HL-60 (cell line): ENCODE measurements at regions not wholly inside any gene's neighbourhood (a gene's known extent, or its start where the extent isn't known, plus 50 kb on each side); places are given as distances from the start of the nearest gene placed in this dataset.

Source experiments
- CTCF ChIP-seq: IDR thresholded peaks from one replicate; pipeline ENCODE4 v1.5.1; 2011; ENCODE audit warnings: low read length, control low read depth, inconsistent platforms; ENCODE audit not compliant: insufficient read depth
- GABPA ChIP-seq: IDR thresholded peaks from 2 replicates; pipeline ENCODE4 v1.6.1; 2012; ENCODE audit warnings: low read depth
- POLR2AphosphoS5 ChIP-seq: IDR thresholded peaks from 2 replicates; pipeline ENCODE4 v1.6.1; 2012; ENCODE audit warnings: low read depth
- SPI1 ChIP-seq: IDR thresholded peaks from 2 replicates; pipeline ENCODE4 v1.6.1; 2012; ENCODE audit warnings: low read depth, mild to moderate bottlenecking, borderline replicate concordance

DNA sequence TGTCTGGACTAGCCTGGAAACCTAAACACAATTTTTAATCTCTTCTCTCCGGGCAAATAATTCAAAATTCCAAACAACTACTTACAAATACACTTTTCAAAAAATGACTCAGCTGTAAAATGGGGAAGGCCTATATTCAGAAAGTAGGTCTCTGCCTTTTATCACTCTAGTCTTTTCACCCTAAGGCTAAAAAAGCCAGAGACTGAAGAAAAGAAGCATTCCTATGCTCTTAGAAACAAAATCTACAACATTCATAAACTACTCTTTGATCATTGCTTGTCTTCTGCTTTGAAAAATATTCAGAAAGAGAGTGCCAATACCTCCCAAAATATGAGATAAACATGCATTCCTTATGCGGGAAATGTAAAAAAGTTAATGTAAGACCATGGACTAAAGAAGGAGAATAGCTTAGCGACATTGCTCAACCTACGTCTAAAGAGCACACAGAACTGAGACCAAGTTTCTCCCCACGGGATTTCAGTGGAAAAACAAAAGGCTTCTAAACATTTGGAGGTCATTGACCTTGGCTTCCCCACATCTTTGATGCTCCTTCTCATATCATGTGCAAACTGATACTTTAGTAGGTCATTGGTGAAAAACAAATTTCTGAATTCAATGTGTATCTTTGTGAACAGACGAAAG is 74.4 kb upstream of the EPB41L3 start:
- TF ChIP-seq CTCF, result no peak
- TF ChIP-seq POLR2AphosphoS5, result no peak
- TF ChIP-seq SPI1, result no peak
- TF ChIP-seq GABPA, result no peak
